ENCODE measurements at regions not wholly inside any gene's neighbourhood (a gene's known extent, or its start where the extent isn't known, plus 50 kb on each side); places are given as distances from the start of the nearest gene placed in this dataset.

DNA sequence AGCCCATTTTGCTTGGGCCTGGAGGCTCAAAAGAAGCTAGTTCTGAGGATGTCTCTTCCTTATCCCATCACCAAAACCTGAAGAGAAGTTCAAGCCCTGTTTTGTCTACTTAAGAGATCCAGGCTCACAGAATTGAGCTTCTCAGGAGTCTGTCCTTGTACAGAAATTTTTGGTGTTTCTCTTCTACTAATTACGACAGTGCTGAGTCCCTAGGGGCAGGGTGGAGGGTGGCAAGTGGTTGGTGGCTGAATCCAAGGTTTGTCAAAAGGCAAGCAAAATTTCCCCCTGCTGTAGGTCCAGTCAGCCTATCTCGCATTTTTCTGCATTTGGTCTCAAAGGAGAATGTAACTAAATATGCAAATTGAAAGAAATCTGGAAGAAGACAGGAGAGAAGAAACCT, 377.9 kb downstream of the SMARCA1 start:
- TF ChIP-seq HCFC1 (IDR thresholded peaks at IDR 0.05; ENCODE audit: low read length) (no peak), CTCF (IDR thresholded peaks at IDR 0.05 in 2 of 3, conservative IDR thresholded peaks at IDR 0.05 in 1 of 3; ENCODE audit: control insufficient read depth in 2 of 3, extremely low read depth in 1 of 3, insufficient read depth in 1 of 3, low read depth in 3 of 3, low read length in 3 of 3) (no peak), GABPA (IDR thresholded peaks at IDR 0.05; ENCODE audit: low read depth) (no peak), EP300 (IDR thresholded peaks at IDR 0.05; ENCODE audit: borderline replicate concordance in 1 of 2, control insufficient read depth in 1 of 2, low read depth in 2 of 2, low read length in 2 of 2) (no peak), BHLHE40 (IDR thresholded peaks at IDR 0.05; ENCODE audit: borderline replicate concordance in 1 of 2, low read depth in 2 of 2, low read length in 1 of 2) (no peak), PAX5 (IDR thresholded peaks at IDR 0.05; ENCODE audit: borderline replicate concordance, low read depth, low read length) (no peak)
